Right ventricle myocardium inferior (tissue), 1 donor: ENCODE measurements at regions not wholly inside any gene's neighbourhood (a gene's known extent, or its start where the extent isn't known, plus 50 kb on each side); places are given as distances from the start of the nearest gene placed in this dataset.
"Not testable (repeated sequence)": the region's sequence is repeated elsewhere in the genome, so short reads cannot be mapped to it uniquely, and the experiment has no call there.

Experiments used
- ATAC-seq: fragments of 200-7000 bp; cut with Tn5 transposase; one replicate; pipeline ENCODE4 v1.9.1; 2020; ENCODE audit warnings: mild to moderate bottlenecking, moderate library complexity
- DNase-seq: peaks from one replicate; pipeline ENCODE4 v3.0.0; 2021; ENCODE audit errors: missing footprints
- intact Hi-C: fragments of 100-400 bp; cut with DNase I; formaldehyde crosslinking; loops from one replicate; pipeline ENCODE4 v1.11.0; 2022
- donor health status: DM: no; HTN: yes; CAD: no; lungs with severe emphysema.

DNA sequence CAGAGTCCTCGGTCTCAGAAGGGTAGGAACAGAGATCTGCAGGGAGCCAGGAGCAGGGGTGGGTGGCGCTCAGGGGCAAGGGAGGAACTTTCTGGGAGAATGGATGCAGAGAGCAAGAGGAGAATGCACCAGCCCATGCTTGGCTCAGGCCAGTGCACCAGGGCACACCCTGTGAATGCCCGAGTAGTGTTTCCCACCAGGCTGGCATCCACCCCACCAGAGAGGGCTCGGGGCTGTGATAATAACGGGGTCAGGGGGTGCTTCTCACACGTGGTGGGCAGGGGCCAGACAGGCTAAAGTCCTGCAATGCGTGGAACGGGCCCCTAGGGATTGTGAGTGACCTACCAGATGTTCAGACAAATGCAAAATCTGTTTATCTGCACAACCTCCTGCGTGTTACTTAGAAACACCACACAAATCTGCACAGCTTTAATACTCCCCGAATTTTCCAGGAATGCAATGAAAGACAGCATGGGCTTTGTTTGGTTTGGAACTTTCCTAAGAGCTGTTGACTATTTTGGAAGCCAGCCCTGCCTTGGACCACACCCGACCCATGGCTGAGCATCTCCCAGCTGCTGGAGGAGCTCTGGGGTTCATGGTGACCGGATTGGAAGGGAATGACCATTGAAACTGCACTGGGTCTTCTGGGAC lies 368.3 kb downstream of the SHANK2 start:
- DNase-seq, result no peak
- intact Hi-C loops, result no loop called here
- peak; percentile 75 for ATAC-seq

DNA sequence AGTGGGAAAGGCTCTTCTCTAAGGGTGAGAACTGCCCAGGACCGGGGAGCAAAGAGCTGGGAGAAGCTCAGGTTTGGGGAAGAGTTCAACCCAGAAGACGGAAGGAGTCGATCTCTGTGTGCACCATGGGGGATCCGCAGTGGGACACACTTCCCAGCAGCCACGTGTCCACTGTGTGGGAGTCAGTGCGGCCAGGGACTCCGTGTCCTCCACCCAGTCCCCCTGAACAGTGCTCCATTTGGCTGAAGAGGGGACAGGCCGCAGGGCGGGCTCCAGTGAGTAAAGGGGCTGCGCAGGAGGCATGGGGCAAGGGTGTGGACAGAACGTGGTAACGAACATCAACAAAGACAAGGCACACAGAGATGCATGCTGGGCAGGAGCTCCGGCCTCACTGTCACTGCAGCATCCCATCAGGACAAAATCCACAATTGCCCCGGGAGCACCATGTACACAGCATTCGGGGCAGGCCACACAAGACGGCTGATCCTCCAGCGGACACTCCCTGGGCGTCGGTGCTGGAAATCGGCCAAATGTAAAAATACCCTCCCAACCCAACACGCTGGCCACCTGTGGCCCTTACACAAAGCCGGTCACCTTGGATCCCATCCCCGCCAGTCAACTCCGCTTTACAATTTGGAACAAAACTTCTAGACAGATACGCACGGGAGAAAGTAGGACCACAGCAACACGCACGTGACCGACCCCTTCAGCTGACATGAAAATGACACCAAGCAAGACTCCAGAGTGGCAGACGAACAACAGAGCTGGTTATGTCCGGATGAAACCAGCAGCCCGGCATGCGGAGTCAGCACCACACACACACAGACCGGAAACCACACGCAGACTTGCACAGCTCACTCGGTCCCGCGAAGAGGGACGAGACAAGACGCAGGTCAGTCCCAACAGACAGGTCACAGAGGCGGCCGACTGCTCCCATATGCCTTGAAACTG lies 366.8 kb downstream of the SHANK2 start:
- intact Hi-C loops, result no loop called here
- ATAC-seq, result no peak
- DNase-seq, result no peak

DNA sequence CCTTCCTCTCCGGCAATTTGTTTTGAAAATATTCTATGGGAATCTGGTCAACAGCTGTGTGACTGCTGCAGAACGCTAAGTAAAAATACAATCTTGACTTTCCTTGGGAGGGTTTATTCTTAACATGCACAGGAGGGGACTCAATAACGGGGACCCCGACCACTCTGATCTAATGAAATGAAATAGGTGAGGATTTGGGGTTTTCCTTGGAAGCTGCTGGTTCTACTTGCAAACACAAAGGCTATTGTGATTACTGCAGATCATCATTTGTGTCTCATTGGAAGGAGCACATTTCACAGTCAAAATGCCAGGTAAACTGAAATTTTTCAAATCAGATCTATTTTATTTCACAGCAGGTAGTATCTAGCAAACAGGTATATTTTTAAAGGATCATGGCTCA lies 366.1 kb downstream of the SHANK2 start:
- ATAC-seq (no peak), DNase-seq (no peak)
- intact Hi-C loops, result no loop called here

DNA sequence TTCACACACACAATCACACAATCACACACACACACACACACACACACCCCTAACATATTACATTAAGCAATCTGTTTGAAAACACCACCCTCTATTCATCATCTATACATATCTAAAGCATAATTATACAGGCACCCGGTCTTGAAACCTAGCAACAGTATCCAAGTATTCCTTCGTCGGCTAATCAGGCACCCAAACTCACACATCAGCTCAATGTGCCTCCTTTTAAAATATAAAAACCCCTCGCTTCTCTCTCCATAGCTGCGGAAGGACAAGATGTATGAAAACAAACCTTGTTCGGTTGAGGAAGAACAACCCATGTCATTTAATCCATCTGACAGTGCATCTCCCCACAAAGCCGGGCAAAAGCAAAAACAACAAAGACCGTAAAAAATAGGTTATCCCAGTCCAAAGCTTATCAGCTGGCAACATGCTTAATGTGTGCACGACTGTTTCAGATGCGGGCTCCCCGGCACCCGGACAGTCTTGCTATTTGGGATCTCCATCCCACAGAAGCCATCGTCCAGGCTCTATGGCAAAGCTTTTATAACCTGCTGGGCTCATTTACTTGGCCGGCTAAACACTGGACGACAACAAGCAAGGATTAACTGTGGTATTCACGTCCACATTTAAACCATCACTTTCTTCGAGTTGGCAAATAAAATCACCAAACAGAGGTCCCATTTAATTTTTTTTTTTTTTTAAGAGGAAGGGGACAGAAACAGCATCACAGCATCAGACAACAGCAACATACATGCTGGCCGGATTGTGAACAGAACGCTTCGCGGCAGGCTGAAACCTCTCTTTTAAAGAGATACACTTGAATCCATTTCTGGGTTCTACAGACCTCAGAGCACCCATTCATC lies 365.5 kb downstream of the SHANK2 start:
- ATAC-seq (no peak), DNase-seq (no peak)
- intact Hi-C loops, result no loop called here

DNA sequence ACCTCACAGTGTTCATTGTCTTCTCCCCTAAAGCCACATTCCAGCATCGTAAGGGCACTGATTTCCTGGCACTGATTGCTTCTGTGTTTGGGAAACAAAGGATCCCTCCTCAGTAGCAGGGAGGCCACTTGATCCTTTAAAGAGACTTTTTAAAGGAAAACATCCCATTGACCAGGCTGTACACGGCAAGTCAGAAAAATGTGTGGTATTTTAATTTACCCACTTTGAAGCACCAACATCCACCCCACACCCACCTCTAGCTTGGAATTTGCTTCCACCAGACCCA lies 364.9 kb downstream of the SHANK2 start:
- intact Hi-C loops, result no loop called here
- DNase-seq (no peak), ATAC-seq (no peak)

DNA sequence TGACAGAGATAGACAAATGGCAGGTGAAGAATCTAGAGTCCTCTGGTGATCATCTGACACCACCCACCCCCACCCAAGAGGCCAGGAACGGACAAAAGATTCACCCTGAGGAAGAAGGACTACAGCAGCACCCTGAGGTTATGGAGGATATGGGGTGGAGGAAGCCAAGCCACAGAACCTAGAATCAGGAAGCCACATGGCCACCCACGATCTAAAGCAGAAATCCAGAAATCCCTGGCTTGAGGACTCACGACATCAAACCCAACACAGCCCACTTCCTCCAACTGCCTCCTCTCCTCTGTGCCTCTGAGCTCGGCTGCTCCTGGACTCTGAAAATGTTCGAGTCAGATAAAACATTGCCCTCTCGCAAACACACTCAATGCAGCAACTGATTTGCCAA lies 364.3 kb downstream of the SHANK2 start:
- DNase-seq (no peak), ATAC-seq (no peak)
- intact Hi-C loops, result no loop called here

DNA sequence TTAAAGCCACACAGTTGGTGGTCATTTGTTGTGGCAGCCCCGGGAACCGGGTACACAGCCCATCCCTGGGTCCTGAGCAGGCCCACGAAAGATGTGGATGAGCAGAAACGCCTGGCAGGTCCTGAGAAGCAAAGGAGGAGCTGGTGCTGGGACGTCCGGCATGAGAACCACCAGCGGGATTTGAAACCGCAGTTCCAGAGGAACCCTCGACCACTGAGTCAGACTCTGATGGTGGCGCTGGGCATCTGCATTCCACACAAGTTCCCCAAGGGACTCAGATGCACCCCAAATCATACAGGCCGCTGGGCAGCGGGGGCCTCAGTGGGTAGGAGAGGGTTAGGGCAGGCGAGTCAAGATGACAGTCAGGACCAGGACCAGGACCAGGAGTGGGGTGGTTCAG lies 363.0 kb downstream of the SHANK2 start:
- ATAC-seq (no peak), DNase-seq (no peak)
- intact Hi-C loops, result no loop called here

DNA sequence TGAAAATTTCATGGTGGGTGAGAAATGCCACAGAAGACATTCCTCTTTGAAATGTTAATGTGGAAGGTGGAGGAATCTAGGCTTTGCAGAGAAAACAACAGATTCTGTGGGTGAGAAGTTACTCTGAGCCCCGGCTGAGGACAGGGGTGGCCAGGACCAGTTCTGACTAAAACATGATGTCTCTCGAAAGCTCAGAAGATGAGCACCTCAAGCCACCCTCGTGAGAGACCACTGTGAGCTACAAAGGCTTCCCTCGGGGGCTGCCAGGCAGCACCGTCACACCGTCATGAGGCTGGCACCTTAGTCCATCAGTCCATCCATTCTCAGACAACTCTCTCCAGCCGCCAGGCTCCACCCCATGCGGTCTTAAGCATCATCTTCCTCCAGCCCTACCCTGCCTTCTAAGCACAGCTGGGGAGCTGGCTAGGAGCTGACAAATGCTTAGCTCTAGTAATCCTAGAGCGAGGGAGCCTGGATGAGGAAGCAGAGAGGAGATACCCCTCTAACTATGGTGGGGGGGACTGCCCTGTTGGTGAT lies 360.5 kb downstream of the SHANK2 start:
- intact Hi-C loops, result no loop called here
- no peak for ATAC-seq

DNA sequence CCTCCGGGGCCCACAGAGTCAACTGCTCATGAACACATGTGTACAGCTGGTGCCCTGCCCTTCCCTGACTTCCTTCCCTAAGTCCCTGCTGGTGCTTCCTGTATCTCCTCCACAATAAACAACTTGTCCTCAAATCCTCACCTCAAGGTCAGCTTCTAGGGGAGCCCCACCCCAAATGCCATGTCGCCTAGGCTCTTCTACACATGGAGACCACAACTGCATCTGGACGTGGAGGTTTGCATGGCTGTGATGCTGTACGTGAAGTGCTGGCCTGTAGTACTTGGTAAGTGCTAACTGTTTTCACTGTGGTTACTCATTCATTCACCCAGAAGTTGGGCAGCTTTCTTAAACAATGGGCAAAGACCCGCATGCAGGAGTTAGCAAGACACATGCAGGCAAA lies 359.5 kb downstream of the SHANK2 start:
- intact Hi-C loops, result no loop called here
- ATAC-seq (no peak), DNase-seq (no peak)

More for the DNA sequence above, 360.5 kb downstream of the SHANK2 start:
- DNase-seq, result no peak

DNA sequence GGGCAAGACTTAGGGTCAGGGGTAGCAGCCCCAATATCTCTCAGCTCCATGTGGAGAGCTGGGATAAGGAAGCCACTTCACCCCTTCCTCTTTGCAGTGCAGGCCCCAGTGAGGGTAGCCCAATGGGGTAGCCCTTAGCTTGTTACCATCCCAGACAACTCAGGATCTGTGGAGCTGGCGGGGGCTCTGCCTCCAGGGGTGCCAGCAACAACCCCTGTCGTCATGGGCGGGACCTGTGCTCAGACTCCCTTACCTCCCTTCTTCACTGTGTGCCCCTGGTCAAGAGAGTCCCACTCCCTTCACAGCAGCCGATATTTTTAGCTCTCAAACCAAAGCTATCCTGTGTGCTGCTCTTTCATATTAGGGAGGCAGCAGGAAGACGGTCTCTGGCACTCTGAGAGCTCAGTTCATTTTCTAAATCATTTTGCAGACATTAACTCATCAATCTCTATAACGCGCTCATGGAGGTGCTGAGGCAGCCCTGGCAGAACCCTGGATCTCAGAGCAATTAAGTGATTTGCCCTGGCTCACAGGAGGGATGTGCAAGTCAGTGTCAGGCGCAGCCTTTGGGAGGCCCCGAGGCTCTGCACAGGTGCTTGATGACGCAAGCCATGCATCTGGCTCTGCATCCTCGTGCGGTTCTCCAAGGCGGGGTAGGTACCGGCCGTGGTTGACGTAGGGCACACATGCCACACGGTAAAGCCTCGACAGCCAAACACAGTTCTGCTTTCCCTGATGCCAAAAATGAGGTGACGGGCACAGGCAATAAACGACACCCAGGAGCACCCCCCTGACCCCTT lies 357.6 kb downstream of the SHANK2 start:
- intact Hi-C loops, result no loop called here
- no peak for DNase-seq
- no peak for ATAC-seq

DNA sequence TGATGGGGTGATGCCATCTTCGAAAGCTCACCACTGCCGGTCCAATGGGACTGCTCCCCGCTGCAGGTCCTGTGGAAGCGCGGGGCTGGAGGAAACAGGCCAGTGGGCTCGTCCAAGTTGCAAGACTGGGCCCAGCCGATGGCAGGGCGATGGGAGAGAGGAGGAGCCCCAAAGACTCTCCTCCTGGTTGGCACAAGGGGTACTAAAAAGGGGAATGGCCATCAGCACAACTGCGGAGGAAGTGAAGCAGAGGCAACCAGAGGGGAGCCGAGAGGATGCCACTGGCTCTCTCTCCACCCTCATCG lies 357.1 kb downstream of the SHANK2 start:
- intact Hi-C loops, result no loop called here
- DNase-seq, result no peak
- ATAC-seq, result no peak

DNA sequence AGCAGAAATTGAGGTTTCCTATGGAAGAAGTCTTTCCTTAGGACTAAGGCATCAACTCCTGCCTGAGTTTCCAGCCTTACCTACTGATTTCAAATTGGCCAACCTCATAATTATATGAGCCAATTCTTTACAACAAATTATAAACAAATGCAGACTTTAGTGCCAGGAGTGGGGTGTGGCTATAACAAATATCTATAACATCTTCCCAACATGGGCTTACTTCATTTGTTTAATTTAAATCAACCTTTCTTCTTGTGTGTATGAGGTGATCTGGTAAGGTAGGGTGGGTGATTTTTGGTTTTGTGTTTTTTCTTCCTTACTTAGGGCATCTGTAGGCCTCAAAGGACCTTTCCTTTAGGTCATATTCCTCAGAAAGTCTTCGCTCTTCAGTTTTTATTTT lies 354.9 kb downstream of the SHANK2 start:
- DNase-seq, result no peak
- no peak for ATAC-seq
- intact Hi-C loops, result no loop called here

DNA sequence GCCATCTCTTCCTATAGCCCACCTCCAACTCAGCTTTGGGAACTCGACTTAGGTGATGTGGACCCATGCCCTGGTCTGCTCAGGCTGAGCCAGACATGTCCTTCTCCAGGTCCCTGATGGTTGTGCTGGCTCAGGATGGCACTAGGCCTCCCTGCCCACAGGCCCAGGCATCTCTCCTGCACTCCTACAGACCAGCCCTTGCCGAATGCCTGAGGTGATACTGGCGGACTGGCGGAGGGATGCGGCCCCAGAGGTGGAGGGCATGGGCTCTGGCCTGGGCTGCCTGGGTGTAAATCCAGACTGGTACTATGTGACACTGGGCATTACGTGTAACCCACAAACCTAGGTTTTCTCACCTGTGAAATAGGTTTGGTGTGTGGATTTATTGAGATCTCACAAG lies 352.8 kb downstream of the SHANK2 start:
- no peak for DNase-seq
- ATAC-seq, result no peak
- intact Hi-C loops, result loop anchor here (2.0 kb wide), 1 partner anchor 41 kb away; no protein-coding TSS in a partner anchor

DNA sequence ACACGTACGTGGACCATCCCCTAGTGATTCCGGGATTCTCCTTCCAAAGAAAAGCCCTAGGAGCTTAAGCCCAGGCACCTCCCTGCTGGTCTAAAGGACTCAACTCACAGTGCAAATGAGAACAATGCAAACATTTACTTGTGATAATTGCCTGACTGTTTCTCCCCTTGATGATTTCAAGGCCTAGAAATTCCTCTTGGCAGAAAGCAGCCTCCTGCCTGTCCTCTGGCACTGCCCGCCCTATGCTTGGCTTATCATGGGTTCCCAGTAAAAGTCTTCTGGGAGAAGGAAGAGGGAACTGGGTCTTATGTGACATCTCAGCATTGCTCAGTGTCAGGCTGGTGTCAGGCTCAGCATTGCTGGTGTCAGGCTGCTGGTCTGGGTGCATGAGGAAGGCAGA lies 351.8 kb downstream of the SHANK2 start:
- ATAC-seq (no peak), DNase-seq (no peak)
- intact Hi-C loops, result no loop called here

DNA sequence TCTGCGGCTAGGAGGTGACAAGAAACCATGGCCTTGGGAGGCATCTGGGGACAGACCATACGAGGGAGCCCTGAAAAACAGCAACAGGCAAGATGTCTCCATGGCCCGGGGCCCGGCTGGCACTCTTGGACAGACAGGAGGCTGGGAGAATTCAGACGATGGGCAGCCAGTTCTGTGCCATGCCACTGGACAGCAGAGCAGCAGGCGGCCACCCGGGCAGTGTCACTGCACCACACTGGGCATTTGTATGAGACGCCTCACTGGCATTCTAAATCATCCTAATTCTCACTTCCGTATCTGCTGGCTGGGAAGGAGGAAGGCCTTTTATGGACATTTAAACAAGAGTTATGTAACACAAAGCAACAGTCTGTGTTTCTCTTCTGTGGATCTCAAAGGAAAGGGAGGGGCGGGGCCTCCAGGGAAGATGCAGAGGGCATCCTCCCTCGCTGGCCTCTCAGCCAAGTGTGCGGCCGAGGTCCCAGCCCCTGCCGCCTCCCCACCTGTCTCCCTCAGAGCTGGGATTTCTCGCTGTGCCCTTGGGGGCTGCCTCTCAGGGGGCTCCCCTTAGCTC lies 350.3 kb downstream of the SHANK2 start:
- no peak for DNase-seq
- intact Hi-C loops, result no loop called here
- ATAC-seq, result no peak

DNA sequence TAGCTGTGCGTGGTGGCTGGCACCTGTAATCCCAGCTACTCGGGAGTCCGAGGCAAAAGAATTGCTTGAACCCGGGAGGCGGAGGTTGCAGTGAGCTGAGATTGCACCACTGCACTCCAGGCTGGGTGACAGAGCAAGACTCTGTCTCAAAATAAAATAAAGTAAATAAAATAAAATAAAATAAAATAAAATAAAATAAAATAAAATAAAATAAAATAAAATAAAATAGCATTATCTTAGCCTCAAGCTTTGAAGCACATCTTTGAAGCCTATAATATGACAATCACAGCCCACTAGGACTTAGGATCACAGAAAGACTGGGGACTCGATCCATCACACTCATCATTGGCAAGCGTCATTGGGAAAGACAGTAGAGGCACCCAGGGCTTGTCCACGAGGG lies 349.1 kb downstream of the SHANK2 start:
- DNase-seq, ATAC-seq, intact Hi-C loops: not testable (repeated sequence)

DNA sequence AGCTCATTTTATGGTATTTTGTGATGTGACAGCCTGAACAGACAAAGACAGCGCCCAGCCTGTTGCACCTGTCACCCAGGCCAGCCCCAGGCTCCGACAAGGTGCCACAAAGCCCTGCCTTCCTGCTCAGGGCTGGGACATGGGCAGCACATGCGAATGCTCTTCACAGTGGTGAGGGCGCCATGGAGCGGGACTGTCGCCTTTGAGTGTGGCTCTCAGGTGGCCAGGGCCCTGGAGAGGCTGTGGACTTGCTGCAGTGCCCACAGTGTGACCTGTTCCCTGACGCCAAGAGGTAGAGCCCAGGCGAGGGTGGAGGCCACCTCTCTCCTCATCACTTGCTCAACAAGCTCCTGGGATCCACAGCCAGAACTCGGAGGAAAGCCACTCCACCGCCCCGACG lies 346.3 kb downstream of the SHANK2 start:
- DNase-seq, result no peak
- no peak for ATAC-seq
- intact Hi-C loops, result no loop called here

DNA sequence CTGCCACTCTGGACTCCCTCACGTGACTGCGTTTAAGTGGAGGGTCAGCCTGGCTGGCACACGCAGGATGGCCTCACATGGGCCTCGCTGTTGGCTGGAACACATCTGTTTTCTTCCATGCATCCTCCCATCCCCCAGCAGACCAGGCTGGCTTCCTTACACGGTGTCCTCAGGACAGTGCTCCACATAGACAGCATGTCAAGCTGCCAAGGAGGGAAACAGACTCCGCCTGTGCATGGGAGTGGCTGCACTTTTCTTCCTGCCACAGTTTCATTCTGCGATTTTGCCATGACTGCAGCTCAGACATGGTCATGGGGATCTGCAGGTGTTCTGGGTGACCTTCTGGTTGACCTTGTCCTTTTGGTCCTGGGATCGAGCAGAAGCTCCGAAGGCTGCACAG lies 344.2 kb downstream of the SHANK2 start:
- intact Hi-C loops, result no loop called here
- DNase-seq (no peak), ATAC-seq (no peak)
